Spinal cord (tissue), 9 donors: ENCODE measurements at regions not wholly inside any gene's neighbourhood (a gene's known extent, or its start where the extent isn't known, plus 50 kb on each side); places are given as distances from the start of the nearest gene placed in this dataset.

ENCODE experiments used
- DNase-seq, 6 donors: peaks; one replicate each; pipeline versions ENCODE4 v3.0.0 to v3.0.0-alpha.2; 2013 to 2015; ENCODE audit warnings: low spot score in 6 of 6, low read depth in 4 of 6
- H3K27ac ChIP-seq: one replicate; pipeline ENCODE4 v1.5.1; 2013; ENCODE audit warnings: low read depth, low read length, control low read depth
- H3K27me3 ChIP-seq: one replicate; pipeline ENCODE4 v1.6.1; 2013; ENCODE audit warnings: low read length; ENCODE audit not compliant: control insufficient read depth, insufficient read depth
- H3K36me3 ChIP-seq: one replicate; pipeline ENCODE4 v1.6.1; 2013; ENCODE audit warnings: low read length; ENCODE audit not compliant: control insufficient read depth, insufficient read depth
- H3K4me1 ChIP-seq: one replicate; pipeline ENCODE4 v1.6.1; 2013; ENCODE audit warnings: low read length; ENCODE audit not compliant: control insufficient read depth, insufficient read depth
- H3K4me3 ChIP-seq: one replicate; pipeline ENCODE4 v1.5.1; 2013; ENCODE audit warnings: low read depth, low read length, control low read depth
- H3K9me3 ChIP-seq: one replicate; pipeline ENCODE4 v1.6.1; 2013; ENCODE audit warnings: low read length; ENCODE audit not compliant: control insufficient read depth, insufficient read depth
- WGBS: methylation state at CpG from one replicate; pipeline ENCODE4 v1.1.5; 2013; ENCODE audit warnings: missing lambda C conversion rate; ENCODE audit not compliant: insufficient coverage; 5-methylcytosine and 5-hydroxymethylcytosine counted together
- donor health status: healthy.

DNA sequence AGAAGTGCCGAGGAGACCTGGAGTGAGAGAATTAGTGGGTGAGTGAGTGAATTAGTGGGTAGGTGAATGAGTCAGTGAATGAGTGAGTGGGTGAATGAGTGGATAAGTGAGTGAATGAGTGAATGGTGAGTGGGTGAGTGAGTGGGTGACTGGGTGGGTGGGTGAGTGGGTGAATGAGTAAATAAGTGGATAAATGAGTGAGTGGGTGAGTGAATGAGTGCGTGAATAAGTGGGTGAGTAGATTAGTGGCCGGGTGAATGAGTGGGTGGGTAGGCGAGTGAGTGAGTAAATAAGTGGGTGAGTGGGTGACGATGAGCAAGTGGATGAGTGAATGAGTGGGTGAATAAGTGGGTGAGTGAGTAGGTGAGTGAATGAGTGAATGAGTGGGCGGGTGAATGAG, 243.7 kb upstream of the MGMT start:
- WGBS: 82% methylated on average over 4 of the region's 6 CpGs
- no peaks in the 10 kb centered on the region for H3K27me3 ChIP-seq
- no peaks in the 10 kb centered on the region for H3K4me1 ChIP-seq
- no peak for DNase-seq
- no peak overlapping the region for H3K4me3 ChIP-seq
- H3K9me3 ChIP-seq: no peaks in the 10 kb centered on the region
- no peak overlapping the region for H3K27ac ChIP-seq
- no peaks in the 10 kb centered on the region for H3K36me3 ChIP-seq

- Histone ChIP-seq H3K27me3 (no peaks in the 10 kb centered on the region), H3K9me3 (no peaks in the 10 kb centered on the region), H3K4me1 (no peaks in the 10 kb centered on the region), H3K4me3 (no peak overlapping the region), H3K27ac (no peak overlapping the region), H3K36me3 (no peaks in the 10 kb centered on the region)
- 90% methylated on average over 4 of the region's 4 CpGs for WGBS
- DNase-seq: no peak
These were observed 243.0 kb upstream of the MGMT start for GRCh38 chr10:129224065-129224464.

DNA sequence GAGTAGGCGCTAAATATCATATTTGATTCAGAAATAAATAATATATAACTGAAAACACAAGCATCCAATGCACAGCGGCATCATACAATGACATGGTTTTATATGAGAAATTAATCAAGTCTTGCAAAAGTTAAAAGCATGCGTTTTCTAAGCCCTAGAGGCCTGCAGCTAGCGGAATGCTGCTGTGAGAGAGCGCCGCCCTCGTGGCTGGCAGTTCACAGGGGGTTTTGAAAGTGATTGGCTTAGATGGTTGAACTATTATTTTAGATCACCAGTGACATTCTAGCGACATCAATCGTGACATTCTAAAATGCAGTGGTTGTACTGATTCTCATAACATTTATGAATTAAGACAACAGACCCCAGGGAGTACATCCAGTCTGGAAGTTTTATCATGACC, 235.2 kb upstream of the MGMT start:
- 89% methylated on average over 5 of the region's 9 CpGs for WGBS
- Histone ChIP-seq H3K27ac (no peak overlapping the region), H3K36me3 (no peaks in the 10 kb centered on the region), H3K9me3 (no peaks in the 10 kb centered on the region), H3K4me3 (no peak overlapping the region), H3K27me3 (no peaks in the 10 kb centered on the region), H3K4me1 (no peaks in the 10 kb centered on the region)
- no peak for DNase-seq

GRCh38 chr10:129233351-129234148, 233.5 kb upstream of the MGMT start:
- H3K9me3 ChIP-seq: no peaks in the 10 kb centered on the region
- H3K27ac ChIP-seq: no peak overlapping the region
- WGBS: 84% methylated on average over 13 of the region's 15 CpGs
- no peaks in the 10 kb centered on the region for H3K36me3 ChIP-seq
- no peak for DNase-seq
- no peak overlapping the region for H3K4me3 ChIP-seq
- H3K27me3 ChIP-seq: no peaks in the 10 kb centered on the region
- H3K4me1 ChIP-seq: no peaks in the 10 kb centered on the region

GRCh38 chr10:129236274-129236691, 230.8 kb upstream of the MGMT start:
- H3K27ac ChIP-seq: no peak overlapping the region
- whole genome bisulfite sequencing: 76% methylated on average over 13 of the region's 17 CpGs
- no peak overlapping the region for H3K4me3 ChIP-seq
- DNase-seq: peak in 2 of 6 donors; percentile 35 to 77
- no peaks in the 10 kb centered on the region for H3K27me3 ChIP-seq
- H3K4me1 ChIP-seq: no peaks in the 10 kb centered on the region
- H3K9me3 ChIP-seq: no peaks in the 10 kb centered on the region
- H3K36me3 ChIP-seq: no peaks in the 10 kb centered on the region

- Histone ChIP-seq H3K36me3 (no peaks in the 10 kb centered on the region), H3K27ac (no peak overlapping the region), H3K4me3 (no peak overlapping the region), H3K9me3 (no peaks in the 10 kb centered on the region), H3K27me3 (no peaks in the 10 kb centered on the region), H3K4me1 (no peaks in the 10 kb centered on the region)
- WGBS: 93% methylated on average over 13 of the region's 14 CpGs
- DNase-seq: peak in 1 of 6 donors; percentile 41
These were observed 225.6 kb upstream of the MGMT start for GRCh38 chr10:129241461-129241860.

GRCh38 chr10:129244298-129244697, 222.7 kb upstream of the MGMT start:
- no peak for DNase-seq
- Histone ChIP-seq H3K9me3 (no peaks in the 10 kb centered on the region), H3K36me3 (no peaks in the 10 kb centered on the region), H3K27ac (no peak overlapping the region), H3K27me3 (no peaks in the 10 kb centered on the region), H3K4me3 (no peak overlapping the region), H3K4me1 (no peaks in the 10 kb centered on the region)
- 94% methylated on average over 9 of the region's 9 CpGs for WGBS

DNA sequence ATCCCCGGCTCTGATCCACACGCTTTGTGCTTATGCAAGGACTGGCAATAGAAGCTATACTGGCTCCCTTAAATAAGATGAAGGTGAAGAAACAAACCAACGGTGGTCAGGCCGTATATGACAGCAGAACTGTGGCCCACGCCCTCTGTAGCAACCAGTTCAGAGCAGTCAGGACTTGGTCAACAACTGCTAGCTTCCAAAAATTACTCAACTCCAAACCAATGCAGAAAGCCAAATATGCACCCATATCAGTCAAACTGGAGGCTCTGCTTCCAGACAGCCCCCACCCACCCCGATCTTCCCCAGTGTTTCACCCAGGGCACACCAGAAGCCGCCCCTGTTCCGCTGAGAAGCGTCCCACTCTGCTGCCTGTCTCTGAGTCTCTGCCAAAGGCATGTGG, 222.3 kb upstream of the MGMT start:
- 91% methylated on average over 9 of the region's 9 CpGs for WGBS
- Histone ChIP-seq H3K27ac (no peak overlapping the region), H3K4me3 (no peak overlapping the region)

DNA sequence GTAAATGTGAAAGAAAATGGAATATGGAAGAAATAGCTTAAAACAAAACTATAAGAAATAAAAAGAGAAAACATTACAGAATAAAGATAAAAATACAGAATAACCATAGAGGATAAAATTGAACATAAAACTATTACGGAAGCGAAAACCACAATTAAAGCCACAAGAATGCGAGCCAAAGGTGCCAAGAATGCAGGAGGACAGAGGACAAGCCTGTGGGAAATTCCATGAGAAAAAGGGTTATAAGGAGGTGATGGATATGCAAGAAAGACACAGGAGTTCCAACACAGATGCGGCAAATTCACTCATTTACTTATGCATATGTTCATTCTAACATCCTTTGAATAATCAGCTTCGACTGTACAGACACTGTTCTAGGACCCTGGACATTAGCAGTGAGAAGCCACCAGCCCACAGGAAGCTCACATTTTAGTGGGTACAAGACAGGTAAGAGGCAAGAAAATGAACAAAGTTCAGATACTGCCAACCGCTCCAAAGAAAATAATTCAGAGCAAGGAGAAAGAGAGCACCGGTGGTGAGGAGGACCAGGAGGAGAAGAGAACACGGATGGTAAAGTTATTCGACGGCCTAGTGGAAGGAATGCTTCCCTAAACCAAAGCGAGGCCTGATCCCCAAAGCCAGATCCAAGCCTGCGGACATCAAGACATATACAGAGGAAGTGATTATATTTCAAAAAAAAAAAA, 213.7 kb upstream of the MGMT start:
- no peak overlapping the region for H3K4me3 ChIP-seq
- WGBS: 89% methylated on average over 4 of the region's 12 CpGs
- H3K4me1 ChIP-seq: no peaks in the 10 kb centered on the region
- H3K36me3 ChIP-seq: no peaks in the 10 kb centered on the region
- no peaks in the 10 kb centered on the region for H3K9me3 ChIP-seq
- H3K27ac ChIP-seq: no peak overlapping the region
- no peak for DNase-seq
- no peaks in the 10 kb centered on the region for H3K27me3 ChIP-seq

More for the DNA sequence above, 222.3 kb upstream of the MGMT start:
- Histone ChIP-seq H3K4me1 (no peaks in the 10 kb centered on the region), H3K9me3 (no peaks in the 10 kb centered on the region), H3K27me3 (no peaks in the 10 kb centered on the region), H3K36me3 (no peaks in the 10 kb centered on the region)
- DNase-seq: no peak

DNA sequence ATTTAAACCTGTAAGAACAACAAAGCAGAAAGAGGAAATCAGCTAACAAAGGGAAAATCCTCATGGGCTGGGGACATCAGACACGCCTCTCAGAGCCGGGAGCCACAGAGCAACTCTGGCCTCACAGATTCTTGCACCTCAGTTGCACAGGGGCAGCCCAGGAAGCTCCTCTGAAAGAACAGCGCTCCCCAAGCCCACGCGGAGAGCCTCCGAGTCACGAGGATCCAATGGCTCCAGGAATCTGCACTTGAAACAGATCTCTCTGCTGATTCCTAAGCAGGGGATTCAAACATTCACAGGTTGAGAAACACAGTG, 213.2 kb upstream of the MGMT start:
- H3K36me3 ChIP-seq: no peaks in the 10 kb centered on the region
- 80% methylated on average over 7 of the region's 7 CpGs for WGBS
- no peak for DNase-seq
- H3K4me3 ChIP-seq: no peak overlapping the region
- no peak overlapping the region for H3K27ac ChIP-seq
- H3K4me1 ChIP-seq: no peaks in the 10 kb centered on the region
- no peaks in the 10 kb centered on the region for H3K9me3 ChIP-seq
- H3K27me3 ChIP-seq: no peaks in the 10 kb centered on the region
